ENCODE measurements at regions not wholly inside any gene's neighbourhood (a gene's known extent, or its start where the extent isn't known, plus 50 kb on each side); places are given as distances from the start of the nearest gene placed in this dataset.

- no peak for TF ChIP-seq POLR2A (IDR thresholded peaks at IDR 0.05)
- TF ChIP-seq, protein P1, sequence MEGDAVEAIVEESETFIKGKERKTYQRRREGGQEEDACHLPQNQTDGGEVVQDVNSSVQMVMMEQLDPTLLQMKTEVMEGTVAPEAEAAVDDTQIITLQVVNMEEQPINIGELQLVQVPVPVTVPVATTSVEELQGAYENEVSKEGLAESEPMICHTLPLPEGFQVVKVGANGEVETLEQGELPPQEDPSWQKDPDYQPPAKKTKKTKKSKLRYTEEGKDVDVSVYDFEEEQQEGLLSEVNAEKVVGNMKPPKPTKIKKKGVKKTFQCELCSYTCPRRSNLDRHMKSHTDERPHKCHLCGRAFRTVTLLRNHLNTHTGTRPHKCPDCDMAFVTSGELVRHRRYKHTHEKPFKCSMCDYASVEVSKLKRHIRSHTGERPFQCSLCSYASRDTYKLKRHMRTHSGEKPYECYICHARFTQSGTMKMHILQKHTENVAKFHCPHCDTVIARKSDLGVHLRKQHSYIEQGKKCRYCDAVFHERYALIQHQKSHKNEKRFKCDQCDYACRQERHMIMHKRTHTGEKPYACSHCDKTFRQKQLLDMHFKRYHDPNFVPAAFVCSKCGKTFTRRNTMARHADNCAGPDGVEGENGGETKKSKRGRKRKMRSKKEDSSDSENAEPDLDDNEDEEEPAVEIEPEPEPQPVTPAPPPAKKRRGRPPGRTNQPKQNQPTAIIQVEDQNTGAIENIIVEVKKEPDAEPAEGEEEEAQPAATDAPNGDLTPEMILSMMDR (IDR thresholded peaks at IDR 0.05) = no peak
These were observed 102.1 kb upstream of the MDFIC start for GRCh38 chr7:114819616-114820362.
